Fibroblast of skin of left biceps (primary cell): ENCODE measurements at regions not wholly inside any gene's neighbourhood (a gene's known extent, or its start where the extent isn't known, plus 50 kb on each side); places are given as distances from the start of the nearest gene placed in this dataset.
"Not testable (repeated sequence)": the region's sequence is repeated elsewhere in the genome, so short reads cannot be mapped to it uniquely, and the experiment has no call there.

Experiments
- DNase-seq, 2 experiments: peaks; one replicate each; pipeline ENCODE4 v3.0.0-alpha.2; 2013; ENCODE audit warnings: low read depth in 2 of 2

DNA sequence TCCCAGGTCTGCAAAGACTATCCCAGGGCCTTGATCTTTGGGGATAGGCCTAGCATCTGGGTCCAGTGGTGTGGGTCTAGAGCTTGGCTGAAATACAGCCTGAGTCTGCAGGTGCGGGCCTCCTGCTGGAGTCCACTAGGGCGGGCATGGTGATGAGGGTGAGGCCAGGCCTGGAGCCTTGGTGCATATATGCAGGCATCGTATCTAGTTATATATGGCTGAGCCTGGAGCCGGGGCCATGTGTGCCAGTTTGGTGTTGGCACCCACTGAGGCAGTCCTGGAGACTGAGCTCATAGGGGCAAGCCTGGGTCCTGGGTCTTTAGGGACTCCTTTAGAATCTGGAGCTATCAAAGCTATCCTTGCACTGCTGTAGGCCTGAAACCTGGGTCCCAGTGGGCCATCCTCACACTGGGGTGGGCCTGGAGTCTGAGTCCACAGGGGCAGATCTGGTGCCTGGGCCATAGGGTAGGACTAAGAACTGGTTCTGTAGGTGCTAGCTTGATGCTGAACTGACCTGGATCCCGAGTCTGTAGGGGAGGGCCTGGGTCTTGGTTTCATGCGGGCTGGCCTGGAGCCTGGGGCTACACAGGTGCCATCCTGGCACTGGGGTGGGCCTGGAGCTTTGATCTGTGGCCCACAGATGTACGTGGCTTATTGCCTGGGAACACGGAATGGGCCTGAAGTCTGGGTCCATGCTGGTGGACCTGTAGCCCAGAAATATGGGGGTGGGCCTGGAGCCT, 346.5 kb upstream of the MEF2C start:
- no peak for DNase-seq

DNA sequence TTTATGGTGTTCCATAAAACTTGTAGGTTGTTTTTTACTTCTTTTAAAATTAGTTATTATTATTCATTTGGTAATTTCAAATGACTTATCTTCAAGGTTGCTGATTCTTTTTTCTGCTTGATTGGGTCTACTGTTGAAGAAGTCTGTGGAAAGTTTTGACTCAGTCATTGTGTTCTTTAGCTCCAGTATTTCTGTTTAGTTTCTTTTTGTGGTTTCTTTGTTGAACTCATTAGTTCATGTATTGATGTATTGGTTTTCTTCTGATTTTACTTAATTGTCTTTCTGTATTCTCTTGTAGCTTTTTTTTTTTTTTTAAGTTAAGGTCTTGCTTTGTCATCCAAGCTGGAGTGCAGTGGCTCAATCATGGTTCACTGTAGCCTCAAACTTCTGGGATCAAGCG, 345.4 kb upstream of the MEF2C start:
- no peak for DNase-seq

DNA sequence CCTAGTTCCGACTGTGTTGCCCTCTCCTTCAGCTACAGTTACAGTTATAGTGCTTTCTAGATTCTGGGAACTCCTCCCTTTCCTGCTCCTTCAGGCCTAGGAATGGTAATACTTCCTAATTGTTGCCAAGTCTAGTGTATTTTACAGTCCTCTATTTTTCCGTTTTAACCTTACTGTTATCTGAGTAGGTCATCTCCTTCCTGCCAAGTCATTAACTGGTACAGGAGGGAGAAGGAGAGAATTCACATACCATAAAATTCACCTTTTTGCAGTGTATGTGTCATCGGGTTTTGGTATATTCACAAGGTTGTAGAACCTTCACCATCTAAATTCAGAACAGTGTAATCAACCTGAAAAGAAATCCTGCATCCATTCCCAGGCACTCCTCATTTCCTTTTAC, 335.4 kb upstream of the MEF2C start:
- DNase-seq: no peak

DNA sequence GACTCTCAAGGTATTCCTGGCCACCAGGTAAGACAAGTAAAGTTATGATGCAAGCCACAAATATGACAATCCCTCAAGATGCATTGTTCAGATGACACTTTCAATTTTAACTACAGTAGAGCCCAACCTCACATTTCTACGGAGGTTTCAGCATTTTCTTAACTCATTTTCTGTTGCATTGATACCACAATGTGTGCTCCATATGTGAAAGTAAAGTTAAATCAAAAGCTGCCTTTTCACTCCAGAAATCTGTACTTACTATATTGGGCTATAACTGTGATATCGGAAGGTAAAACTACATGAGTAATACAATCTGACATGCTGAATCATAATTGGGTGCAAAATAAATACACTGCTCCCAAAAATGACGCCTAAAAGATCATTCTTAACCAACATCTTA, 333.6 kb upstream of the MEF2C start:
- peak; percentile 49 to 51 for DNase-seq

DNA sequence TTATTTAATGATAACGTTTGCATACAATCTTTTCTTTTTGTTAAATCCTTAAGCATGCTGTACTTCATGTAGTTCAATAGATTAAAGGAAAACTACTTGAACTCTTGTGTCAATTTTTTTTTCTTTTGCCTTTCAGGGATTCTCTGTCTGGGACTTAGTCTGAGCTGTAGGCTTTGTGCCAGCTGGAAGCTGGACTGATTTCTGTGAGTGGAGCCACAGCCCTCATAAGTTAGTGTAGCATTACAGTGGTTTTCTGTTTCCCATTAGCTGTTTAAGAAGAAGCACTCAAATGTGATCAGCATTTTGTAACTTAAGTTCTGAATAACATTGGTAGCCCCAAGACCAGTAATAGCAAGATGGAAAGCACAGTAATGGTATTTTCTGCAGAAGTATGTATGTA, 330.6 kb upstream of the MEF2C start:
- DNase-seq: peak; percentile 86 to 89

DNA sequence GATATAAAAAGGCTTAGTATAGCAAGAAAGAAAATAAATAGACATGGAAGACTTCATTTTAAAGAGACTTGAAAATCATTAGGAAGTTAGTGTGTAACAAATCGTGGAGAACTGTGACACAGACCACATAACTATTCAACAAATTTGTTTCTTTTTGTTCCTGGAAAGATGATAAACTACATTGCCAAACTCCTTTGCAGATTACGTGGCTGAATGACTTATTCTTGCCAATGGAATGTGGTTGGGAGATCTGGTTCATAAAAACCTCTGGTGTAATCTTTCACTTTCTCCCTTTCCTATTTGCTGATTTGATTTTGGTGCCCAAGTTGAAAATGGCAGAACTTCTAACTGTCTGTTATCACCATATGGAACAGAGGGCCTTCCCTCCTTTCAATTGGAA, 328.9 kb upstream of the MEF2C start:
- DNase-seq: peak; percentile 83 to 85

DNA sequence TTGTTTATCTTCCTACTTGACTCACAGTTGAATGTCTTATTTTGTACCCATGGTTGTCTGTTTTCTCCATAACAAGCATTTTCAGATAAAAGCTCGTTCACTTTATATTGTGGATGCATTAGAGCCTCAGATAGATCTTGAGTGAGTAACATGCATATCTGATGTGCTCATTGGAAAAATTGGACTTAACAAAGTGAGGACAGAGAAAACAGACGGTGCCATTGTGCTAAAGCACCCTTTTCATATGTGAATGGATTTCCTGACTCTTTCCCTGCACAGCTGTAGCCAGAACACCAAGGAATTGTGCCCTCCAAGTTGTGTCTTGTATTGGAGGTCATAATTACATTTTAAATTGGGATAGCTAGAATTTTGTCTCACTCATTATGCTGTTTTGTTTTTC, 325.8 kb upstream of the MEF2C start:
- DNase-seq: no peak

DNA sequence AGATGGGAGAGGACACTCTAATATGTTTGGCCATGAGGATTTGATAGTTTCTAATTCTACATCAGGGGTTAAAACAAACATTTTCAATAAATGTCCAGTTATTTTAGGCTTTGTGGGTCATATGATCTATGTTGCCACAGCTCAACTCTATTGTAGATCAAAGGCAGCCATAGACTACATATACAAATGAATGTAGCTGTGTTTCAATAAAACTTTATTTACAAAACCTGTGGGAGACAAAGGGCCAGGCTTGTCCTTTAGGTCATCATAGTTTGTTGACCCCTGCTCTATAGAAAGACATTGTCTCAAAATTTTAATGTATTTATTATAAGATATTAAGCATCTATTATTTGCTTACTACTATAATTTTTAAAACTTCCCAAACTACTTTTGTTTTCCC, 325.4 kb upstream of the MEF2C start:
- no peak for DNase-seq

DNA sequence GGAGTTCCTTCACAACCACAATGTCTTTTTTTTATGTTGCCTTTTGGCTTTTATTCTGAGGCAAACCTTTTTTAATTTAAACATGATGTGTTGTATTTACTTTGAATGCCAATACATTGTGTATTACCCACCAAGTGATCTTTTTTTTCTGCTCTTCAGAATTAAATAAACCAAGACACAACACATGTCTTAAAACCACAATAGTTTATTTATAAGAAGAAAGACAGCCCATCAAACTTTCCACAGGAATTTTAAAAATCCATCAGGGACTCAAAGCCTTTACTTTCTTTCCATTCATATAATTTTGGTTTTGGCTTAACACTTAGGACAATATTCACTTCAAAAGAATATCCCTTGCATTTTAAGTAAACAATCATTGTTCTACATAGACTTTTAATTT, 321.8 kb upstream of the MEF2C start:
- DNase-seq: peak; percentile 47 to 65

DNA sequence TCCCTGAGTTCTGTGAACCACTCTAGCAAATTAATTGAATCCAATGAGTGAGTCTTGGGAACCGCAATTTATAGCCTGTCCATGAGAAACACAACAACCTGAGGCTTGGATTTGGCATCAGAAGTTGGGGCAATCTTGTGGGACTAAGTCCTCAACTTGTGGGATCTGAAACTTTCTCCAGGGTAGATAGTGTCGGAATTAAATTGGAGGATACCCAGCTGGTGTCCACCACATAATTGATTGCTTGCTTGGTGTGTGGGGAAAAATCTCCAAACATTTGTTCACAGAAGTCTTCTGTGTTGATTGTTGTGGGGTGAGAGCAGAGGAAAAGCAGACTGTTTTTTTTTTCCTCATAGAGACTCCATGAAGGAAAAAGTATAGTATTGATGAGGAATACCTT, 320.6 kb upstream of the MEF2C start:
- DNase-seq: no peak

DNA sequence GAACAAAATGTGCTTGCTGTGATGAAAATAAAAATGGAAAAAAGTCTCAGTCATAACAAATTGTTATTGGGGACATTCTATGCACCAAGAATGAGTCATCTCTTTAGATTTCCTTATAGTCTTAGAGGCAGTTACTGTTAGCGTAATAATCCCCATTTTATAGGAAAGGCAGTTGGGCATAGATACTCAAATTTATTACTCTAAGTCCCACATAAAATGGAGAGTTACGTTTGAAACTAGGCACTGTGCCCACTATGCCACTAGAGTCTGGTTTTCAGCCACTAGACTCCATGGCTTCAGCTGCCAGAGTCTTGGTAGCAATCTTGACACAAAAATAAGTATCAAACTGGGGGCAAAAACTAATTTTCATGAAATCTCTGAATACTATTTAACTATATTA, 317.9 kb upstream of the MEF2C start:
- no peak for DNase-seq

DNA sequence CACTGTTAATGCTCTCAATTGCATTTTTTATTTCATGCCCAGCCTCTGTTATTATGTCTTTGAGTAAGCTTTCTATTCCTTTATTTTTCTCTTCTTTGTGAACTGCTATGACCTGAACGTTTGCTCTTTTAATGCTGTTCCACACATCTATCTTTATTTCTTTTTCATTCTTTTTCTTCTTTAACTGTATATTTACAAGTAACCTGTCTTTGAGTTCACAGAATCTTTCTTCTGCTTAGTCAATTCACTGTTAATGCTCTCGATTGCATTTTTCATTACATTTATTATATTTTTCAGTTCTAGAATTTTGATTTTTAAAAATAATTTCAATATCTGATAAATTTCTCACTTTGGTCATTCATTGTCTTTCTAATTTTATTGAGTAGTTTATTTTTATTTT, 316.3 kb upstream of the MEF2C start:
- DNase-seq: no peak

DNA sequence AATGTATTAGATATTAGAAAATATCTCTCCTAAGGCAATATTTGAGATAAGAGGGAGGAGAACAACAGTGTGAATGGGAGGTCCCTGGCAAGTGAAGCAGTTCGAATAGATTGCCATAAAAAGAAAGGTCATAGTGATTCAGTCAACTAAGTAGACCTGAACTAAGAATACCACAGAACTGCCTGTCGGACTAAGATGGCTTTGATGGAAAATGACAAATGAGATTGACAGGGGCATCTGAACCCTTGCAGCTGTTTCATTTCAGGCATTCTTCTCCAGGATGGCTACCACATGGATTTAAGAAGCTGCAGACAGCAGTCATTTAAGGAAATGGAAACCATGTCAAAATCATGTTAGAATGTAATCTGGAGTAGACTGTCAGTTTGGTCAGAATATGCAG, 308.4 kb upstream of the MEF2C start:
- no peak for DNase-seq

DNA sequence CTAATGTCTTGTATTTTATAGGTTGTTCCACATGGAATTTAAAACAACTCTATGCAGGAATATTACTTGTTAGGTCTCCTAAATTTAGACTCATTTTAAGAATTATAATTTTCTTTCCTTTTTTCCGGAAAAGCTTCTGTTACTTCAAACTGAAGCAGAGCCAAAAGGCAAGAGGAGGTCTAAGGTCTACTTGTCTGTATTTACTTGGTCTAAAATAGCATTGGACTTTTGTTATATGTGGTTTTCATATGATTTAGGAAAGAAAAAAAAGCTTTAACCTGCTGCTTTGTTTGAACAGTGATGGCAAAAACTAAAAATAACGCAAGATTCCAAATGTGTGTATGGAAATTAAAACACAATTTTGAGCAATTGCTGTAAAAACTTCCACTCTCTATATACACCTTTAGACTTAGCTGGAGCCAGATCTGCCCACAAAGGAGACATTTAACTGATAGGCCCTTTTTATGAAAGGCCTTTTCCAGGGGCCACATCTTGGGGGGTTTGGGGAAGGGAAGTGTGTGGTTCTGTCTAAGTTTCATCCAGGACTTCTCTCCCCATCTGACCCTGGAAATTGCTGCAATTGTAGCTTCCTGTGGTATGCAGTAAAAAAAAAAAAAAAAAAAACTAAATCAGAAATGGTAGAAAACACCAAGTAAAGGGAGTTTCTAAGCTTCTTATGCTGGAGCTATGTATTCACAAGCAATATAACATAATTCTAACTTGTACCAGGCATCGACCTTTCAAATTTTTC, 307.7 kb upstream of the MEF2C start:
- no peak for DNase-seq

DNA sequence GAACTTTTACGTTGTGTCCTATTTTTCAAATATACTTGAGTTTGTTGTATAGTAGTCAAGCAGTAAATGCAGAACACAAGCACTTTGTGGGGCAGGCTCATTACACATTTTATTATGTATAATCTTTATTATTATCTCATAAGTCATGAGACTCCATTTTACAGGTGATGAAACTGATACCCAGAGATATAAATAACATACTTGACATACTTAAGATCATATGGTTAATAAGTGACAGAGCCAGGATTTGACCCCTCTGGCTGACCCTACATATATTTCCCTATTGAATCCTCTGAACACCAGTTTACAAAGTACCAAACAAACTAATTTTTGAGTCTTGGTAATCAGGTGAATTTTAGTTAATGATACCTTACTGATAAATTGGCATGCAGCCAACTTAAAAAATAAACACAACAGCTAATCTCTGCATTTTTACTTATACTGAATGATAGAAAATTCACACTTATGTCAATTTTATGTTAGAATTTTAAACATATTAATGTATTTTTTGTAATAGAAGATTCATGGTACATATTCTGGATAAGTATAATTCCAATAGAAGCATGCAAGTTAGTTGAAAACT, 305.0 kb upstream of the MEF2C start:
- DNase-seq: no peak

DNA sequence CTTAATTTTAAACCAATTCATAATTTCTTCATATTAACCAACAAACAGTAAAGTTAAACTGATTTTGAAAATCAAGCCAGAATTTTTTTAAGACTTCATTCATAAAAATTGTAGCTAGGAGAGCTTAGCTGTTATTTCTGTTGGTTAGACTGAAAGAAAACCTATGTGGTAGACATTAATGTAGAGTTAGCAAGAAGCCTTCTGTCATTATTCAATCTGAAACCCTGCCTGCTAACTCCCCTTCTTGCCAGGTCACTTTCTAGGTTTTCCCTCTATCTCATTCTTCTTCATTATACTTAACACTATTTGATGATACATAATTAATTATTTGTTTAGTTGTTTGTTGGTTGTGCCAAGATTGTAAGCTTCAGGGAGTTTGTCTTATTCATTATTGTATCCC, 304.3 kb upstream of the MEF2C start:
- DNase-seq: no peak

DNA sequence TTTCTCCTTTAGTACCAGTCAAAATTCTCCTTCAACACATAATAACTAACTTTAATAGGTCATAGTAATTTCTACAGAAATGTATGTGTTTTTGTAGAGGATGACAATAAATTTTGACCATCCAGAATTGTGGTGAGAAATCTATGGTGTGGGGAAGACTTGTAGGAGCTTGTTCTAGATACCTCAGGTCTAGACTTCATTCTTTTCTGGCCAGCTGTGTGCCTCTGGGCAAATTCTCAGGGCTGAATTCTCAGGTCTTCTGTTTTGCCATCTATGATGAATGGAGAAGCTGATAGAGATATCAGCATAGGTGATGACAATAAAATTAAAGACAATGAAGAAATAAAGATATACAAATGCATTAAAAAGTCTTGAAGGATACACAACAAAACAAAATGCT, 298.6 kb upstream of the MEF2C start:
- DNase-seq: no peak

DNA sequence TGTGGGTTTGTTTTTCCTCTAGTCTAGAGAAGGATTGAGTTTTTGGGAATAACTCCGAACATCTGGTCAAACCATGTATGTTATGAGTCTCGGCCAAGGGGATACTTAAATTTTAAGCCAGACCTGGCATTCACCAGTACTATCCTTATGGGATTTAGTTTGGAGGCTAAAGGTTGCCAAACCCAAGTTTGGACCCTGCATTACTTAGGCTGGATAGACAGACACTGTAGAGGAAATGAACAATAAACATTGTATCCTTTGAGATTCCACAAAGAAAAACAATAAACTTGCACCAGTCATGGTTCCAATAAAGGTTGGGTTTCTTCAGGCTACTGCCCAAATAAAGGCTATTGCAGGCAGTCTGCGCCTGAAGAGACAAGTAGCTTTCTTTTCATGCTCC, 296.7 kb upstream of the MEF2C start:
- no peak for DNase-seq

DNA sequence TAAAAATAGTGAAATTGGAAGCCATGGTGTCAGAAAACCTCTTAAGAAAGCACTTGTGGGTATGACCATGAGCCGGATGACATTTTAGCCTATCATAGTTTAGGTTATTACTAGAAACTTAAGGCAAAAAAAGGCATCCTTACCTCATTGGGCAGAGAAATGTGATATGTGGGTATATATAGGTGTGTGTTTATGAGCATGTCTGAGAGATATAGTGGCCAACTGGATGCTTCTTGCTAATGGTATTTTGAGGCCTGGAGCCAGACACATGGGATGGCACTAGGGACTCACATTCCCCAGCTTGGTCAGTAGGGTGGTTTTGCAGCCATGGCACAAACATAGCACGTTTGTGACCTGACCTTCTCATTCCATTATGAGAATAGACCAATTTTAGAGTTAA, 295.6 kb upstream of the MEF2C start:
- DNase-seq: no peak

DNA sequence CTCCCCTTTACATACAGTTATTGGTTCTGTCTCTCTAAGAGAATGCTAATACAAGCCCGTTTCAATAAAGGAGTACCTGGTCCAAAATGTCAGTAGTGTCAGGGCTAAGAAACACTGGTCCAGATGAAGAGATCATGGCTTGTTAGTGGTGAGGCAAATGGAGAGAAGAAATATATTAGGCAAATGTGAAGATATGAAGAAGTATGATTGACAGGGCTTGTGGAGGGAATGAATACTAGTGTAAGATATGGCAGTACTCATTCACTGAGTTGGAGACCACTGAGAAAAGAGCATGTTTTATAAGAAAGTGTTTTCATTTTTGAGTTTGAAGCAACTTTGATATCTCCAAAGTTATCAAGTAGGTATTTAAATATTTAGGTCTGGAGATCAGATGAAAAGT, 290.5 kb upstream of the MEF2C start:
- no peak for DNase-seq

DNA sequence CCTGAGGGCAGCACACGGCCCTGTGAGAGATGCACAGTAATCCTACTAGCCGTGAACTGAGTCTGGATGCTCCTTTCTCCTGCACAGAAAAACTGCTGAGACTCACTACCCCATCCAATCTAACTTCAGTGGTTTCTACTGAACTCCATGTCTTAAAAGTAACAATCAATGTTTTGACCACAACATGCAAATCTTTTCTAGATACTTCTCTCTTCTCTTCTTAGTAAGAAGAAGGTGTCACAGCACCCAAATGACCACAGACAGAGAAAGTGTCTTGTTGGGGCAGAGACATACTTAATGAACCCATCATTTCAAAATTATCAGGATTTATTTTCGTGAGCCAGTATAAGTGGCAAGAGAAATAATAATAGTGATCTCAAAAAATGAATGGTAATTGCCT, 285.8 kb upstream of the MEF2C start:
- DNase-seq: no peak

DNA sequence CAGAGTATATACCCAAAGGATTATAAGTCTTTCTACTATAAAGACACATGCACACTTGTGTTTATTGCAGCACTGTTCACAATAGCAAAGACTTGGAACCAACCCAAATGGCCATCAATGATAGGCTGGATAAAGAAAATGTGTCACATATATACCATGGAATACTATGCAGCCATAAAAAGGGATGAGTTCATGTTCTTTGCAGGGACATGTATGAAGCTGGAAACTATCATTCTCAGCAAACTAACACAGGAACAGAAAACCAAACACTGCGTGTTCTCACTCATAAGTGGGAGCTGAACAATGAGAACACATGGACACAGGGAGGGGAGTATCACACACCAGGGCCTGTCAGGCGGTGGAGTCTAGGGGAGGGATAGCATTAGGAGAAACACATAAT, 281.7 kb upstream of the MEF2C start:
- not testable (repeated sequence) for DNase-seq

DNA sequence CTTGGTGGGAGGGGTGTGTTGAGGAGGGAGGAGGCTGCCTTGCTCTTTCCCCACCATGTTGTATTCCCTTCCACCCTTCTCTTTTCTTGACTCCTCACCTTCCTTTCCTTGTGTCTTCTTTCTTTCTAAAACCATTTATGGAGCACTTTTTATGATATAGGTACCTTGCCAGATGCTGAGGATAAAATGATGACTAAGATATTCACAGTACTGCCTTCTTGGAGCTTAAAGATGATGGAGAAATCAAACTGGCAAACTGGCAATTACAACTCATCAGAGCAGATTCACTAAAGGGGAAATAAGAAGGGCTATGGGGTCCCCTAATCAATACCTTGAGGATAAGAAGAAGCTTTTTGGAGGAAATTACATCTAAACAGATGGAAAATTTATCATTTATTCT, 273.2 kb upstream of the MEF2C start:
- DNase-seq: no peak
